Middle frontal gyrus (tissue), 1 donor: ENCODE measurements at regions not wholly inside any gene's neighbourhood (a gene's known extent, or its start where the extent isn't known, plus 50 kb on each side); places are given as distances from the start of the nearest gene placed in this dataset.

Source experiments
- DNase-seq: peaks from one replicate; pipeline ENCODE4 v3.0.0-alpha.2; 2015; ENCODE audit warnings: low spot score; ENCODE audit errors: extremely low spot score

DNA sequence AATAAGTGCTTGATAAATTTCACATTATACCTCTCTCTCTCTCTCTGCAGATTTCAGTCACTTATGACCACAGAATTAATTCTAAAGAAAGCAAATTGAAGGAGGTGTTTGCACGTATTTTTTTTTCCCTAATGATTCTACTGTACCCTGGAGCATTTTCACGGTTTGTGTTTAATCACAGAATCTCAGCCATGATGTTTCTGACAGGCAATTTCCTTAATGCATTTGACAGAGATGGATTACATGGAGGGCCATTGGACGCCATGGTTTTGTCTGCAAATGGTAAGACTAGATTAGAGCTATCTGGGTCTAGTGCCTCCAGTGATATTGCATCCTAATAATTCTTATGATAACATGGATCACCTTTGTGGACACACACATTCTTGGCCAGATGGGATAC lies 147.5 kb upstream of the RBFOX1 start:
- DNase-seq = no peak

DNA sequence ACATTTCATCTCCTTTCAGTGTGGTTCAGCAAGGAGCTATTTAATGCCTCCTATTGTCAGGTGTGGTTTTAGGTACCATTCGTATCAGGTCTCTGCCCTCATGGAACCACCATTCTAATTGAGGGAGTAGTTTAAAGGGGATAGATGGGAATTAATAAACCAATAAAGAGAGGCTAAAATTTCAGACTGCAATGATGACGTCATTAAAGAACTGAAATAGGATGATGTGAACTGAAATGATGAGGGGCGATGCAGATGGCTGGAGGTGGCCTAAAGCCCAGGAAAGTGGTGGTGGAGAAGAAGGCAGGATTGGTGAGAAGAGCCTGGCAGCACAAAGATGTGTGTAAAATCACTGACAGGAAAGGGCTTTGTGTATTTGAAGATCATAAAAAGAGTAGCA lies 148.9 kb upstream of the RBFOX1 start:
- no peak for DNase-seq

DNA sequence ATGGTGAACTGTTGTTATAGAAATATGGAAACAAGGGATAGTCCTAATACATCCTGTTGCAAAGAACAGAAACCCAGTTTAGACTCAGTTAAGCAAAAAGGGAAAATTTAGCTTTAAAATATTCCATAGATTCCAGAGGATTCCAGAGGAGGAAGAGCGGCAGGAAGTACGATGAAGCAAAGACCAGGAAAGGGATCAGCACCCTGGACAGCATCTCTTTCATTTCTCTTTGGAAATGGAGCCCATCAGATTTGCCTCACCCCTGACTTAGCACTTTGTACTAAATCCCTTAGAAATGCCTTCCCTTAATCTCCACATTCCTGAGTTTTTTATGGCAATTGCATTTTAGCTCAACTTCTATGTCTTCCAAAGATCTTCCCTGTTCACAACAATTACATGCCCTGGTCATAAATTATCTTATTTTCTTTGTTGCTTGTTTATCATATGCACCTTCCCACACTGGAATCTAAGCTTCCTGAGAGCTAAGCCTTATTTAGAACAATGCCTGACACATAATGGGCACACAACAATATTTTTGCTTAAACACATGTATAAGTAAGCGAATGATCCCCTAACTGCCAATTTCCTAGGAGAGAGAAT lies 150.0 kb upstream of the RBFOX1 start:
- no peak for DNase-seq

DNA sequence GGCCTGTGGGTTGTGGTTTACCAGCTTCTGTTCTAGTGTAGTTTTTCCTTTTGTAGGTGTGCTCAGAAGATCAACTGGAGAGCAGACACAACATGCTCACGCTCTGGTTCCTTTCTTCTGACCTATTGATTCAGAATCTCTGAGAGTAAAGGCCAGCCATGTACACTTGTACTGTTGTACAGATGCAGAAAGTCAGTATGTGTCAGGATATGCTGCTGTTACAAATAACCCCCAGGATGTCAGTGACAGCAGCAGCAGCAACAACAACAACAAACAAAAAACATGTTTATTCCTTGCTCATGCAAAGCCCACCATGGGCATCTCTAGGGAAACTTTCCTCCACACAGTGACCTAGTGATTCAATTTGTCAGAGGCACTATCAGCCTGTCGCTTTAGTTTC lies 154.8 kb upstream of the RBFOX1 start:
- no peak for DNase-seq

DNA sequence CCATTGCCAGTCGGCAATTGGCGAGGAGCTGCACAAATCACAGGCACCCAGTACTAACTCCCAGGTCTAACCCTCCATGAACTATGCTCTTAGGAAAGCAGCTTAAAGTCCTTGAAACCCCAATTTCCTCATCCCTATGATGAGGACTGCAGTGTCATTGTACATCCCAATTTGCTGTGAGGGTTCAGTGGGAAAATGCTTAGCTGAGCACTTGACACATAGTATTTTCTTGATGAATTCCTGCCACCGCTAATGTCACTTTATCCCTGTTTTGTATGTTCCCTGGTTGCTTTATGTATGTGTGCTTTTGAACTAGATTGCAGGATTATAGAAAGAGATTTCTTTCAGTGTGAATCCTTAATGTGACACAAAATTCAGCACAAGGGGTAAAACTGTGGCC lies 161.5 kb upstream of the RBFOX1 start:
- no peak for DNase-seq

DNA sequence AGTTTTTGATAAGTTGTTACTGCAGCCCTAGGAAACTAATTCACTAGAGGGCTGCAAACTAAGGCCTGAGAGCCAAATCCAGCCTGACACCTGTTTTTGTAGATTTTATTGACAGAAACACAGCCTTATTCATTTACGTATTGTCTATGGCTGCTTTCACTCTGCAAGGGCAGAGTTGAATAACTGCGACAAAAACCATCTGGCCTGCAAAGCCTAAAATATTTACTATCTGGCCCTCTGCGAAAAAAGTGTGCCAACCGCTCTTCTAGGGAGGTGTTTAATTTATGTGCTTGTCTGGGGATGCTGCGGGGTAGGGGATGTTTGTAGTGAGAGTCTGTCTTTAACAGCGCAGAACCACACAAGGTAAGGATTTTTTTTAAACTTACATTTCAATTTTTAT lies 165.0 kb upstream of the RBFOX1 start:
- no peak for DNase-seq

DNA sequence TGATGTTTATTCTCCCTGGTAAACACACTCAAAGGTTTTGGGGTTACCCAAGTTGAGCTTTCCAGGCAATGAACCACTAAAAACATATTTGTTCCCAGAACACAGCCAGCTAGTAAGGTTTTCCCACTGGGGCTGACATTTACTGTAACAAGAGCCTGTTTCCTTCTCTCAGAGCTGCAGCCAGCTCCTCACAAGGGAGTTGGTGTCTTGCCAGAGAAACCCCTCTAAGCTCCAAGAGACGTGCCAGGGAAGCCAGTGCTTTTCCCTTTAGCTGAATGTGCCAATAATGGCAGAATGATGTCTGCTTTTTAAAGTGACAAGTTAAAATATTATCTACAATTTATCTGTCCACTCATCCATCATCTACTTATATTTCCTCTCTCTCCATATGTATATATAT lies 170.8 kb upstream of the RBFOX1 start:
- no peak for DNase-seq

DNA sequence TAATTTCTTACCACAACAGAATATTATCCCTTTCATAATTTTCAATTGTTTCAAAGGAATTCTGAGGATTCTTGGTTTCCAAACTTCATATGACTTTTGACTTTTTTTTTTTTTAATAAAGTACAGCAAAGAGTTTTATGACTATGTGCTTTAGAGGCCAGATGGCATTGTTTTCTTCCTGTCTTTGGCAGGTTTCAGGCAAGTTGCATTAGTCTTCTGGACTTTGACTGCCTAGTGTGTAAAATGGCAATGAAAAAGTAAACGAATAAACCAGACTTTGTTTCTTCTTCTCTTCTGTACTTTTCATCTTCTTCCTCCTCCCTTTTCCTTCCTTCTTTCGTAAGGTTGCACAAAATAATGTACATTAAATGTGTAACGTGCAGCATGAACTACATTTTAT lies 172.6 kb upstream of the RBFOX1 start:
- DNase-seq = no peak

DNA sequence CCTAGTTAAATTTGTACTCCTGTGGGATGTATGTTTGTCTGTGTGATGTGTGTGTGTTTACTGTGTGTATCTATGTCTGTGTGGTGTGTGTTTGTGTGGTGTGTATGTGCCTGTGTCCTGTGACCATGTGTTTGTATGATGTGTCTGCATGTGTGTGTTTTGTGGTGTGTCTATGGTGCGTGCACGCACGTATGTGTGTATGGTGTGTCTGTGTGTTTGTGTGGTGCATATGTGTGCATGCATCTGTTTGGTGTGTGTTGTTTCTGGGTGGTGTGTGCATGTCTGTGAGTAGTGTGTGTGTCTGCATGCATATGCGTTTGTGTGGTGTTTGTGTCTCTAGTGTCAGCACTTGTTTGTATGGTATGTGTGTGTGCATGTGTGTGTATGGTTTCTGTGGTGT lies 174.2 kb upstream of the RBFOX1 start:
- DNase-seq = no peak

DNA sequence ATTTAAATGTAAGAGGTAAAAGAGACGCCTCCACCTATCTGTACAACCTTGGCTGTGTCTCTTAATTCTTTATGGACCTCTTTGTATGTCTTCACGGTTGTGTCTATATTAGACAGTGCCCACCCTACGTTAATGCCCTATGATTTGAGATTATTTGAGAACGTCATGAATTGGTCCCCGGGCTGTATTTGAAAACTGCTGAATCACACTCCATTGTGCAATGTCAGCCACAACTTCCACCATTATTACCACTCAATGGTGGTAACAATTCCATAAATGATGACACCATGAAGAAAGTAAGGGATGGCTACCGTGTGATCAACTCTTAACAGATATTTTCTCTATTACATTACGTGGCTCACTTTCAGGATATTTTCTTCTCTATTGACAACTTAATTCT lies 182.4 kb upstream of the RBFOX1 start:
- no peak for DNase-seq

DNA sequence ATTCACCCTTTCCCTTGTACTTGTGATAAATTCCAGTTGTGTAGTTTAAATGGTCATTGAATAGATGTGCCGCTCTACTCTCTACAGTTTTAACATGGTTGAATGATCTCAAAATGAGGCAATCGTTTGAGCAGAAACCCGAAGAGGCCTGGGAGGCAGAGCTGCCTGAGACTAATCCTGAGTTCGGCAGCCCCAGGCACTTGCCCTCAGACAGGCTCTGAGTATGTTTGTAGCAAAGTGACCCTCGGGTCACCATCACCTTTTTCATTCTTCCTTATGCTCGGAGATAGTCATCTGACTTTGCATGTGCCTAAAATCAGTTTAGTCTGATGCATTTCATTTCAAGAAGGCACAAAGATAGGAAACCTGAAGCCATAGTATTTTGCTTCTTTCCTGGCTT lies 184.0 kb upstream of the RBFOX1 start:
- DNase-seq = no peak

DNA sequence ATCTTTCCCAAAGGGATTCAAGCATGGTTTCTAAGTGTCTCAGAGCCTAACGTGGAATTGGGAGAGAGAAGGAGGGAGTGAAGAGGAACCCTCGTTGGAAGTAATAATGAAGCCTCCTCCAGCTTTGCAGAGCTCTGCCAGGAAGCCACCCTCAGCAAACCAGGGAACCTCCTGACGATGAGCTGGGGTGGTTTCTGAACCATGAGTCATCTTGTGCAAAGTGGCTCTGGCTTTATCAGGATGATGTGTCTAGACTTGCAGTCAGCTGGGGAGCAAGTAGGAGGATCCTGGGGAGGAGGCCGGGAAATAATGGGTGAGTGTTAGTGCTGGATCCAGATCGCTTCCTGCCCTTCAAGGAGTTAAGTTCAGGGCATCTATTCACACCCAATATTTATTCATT lies 191.7 kb upstream of the RBFOX1 start:
- DNase-seq = peak; percentile 36

DNA sequence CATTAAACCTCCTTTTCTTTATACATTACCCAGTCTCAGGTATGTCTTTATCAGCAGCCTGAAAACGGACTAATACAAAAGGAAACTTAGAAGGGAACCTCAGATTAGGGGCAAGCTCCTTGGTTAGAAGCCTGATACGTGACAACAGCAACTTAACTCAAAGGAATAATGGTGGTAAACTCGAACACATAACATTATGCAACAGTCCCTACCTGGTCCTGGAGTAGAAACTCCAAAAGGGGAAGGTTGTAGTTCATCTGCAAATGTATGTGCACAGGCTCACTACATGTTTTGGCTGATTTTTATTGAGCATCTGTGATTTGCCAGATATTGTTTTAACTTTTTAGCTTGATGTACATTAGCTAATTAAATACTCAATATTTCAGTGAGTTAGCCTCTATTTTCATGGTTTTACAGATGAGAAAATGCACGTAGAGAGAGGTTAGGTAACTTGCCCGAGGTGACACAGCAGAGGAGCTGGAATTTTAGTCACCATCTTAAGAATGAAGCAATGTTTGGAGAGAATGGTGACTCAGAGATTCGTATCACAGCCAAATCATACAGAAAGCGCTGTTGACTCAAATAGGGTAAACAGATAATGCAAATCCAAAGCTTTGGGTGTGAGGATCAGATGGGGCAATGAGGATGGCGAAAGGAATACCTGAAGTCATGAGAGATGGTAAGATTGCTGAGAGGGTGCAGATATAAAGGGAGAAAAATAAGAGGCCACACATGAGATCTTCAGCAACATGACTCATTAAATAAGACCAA lies 194.9 kb upstream of the RBFOX1 start:
- DNase-seq = no peak

DNA sequence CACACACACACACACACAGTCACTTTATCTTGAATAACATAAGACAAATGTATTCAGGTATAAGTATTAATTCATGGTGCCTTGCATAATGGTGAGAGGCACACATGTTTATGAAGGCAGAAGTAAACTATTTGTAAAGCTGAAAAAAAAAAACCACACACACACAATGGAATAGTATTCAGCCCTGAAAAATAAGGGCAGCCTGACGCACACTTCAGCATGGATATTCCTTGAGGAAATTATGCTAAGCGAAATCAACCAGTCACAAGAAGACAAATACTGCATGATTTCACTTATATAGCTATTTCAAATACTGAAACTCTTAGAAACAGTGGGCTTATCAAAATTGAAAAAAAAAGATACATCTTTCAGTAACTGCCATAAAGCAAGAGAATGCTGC lies 200.2 kb upstream of the RBFOX1 start:
- no peak for DNase-seq

DNA sequence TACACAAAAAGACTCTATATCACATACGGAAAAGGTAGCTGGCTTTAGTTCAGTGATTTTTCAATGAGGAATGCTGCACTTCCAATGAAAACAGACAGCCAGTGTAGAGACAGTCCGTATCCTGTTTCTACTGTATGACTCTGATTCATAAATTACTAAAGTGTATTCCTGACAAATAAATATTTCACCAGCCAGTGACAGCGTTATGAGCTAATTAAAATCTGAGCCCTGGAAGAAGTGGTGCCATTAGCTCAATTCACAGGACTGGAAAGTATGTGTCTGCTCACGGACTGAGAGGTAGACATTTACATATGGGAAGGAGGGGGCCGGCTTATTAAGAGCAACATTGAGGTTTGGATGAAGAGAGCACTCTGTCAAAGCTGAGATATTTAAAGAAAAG lies 207.9 kb upstream of the RBFOX1 start:
- no peak for DNase-seq

DNA sequence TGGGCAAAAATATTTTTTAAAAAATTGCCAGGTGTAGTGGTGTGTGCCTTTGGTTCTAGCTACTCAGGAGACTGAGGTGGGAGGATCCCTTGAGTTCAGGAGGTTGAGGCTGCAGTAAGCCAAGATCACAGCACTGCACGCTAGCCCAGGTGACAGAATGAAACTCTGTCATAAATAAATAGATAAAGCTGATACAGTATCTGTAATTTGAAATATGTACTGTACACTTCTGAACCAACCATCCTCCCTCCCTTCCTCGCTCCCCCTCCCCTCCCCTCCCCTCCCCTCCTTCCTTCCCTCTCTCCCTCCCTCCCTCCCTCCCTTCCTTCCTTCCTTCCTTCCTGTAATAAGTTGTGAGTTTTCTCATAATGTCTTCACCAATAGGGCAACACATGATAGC lies 208.4 kb upstream of the RBFOX1 start:
- no peak for DNase-seq

DNA sequence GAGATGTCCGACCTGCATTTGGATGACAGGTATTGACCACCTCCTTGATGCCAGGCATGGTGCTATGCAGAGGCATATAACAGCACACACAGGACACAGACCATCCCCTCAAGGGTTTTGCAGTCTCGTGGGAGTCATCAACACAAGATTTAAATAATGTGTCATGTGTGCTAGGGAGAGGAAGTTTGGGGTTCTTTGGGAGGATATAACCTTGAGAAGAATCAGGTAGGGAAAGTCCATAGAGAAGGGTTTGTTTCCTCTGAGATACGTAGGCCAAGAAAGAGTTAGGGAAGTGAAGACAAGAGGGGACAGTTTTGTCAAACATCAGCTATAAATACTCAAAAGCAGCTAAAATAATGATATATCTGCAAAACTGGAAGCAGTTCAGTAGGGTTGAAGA lies 215.9 kb upstream of the RBFOX1 start:
- no peak for DNase-seq

DNA sequence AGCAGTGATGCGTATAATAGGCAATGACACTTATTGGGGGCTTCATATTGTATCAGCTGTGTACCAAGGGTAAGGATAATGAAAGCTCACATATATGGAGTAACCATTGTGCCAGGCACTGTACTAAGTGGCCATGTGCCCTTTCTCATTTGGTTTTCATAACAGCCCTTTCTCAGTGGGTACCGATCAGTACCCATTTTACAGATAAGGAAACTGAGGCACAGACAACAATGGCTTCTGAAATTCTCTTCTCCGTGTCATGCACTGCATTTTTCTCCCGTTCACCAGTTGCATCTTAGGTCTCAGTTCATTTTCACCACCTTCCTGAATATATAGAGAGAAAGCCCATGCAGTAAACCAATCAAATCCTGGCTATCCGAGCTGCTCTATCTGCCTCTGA lies 216.7 kb upstream of the RBFOX1 start:
- DNase-seq = no peak

DNA sequence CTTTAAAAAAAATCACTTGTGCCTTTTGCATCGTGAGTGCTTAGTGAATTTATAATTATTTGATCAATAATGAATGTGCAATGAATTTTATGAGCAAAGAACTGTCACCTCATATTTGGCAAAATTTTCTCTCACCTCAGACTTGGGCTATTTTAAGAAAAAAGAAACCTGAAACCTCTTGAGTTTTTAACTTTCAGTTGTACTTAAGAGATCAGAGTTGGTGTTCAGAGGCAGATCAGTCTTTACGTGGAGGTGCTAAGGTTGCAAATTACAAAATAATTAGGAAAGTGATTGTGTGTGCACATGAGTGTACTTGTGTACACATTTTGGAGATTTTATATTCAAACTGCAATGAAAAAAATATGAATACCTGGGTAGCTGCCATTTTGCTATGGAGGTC lies 218.7 kb upstream of the RBFOX1 start:
- no peak for DNase-seq

DNA sequence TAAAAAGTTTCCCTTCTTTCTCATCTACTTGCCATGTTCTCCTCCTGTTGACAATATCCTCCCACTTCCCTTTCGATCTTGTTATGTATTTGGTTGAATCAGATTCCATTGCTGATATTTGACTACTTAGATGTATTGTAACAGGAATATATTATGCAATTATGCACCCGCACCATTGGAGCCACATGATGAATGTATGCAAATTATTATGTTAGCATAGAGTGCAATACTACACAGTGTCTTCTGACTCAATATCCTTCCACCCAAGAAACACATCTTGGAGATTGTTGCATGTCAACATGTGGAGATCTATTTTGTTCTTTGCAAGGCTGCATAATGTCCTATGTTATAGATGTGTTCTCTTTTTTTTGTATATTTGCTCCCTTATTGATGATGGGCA lies 219.2 kb upstream of the RBFOX1 start:
- DNase-seq = no peak

DNA sequence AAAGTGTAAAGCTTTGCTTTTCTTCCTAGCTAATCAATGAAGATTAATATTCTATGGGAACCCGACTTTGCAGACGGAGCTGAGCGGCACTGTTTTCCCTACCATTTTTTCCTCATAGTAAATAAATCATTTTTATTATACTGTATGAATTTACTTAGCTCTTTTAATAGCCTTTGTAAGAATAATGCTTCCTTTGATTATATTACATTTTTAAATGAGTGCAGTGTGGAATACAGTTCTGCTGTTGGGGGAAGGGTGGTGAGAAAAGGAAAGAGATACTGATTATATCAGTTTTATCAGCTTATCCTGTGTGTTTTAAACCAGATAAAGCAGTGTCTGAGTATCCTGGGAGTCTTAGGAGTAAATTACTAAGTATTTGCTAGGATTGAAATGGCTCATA lies 221.4 kb upstream of the RBFOX1 start:
- DNase-seq = no peak

DNA sequence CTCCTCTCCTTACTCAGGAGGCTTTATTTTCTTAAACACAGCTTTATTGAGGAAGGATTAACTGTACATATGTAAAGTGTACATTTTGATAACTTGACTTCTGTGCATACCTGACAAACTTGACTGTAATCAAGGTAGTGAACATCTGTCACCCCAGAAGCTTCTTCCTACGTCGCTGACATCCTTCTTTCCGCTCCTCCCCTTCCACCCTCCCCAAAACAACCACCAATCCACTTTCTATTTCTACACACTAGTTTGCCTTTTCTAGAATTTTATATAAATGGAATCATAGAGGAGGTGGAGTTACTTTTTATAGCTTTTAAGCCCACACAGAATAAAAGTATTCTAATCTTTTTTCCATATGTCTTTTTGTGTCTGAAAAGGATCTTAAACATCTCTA lies 225.2 kb upstream of the RBFOX1 start:
- DNase-seq = no peak

DNA sequence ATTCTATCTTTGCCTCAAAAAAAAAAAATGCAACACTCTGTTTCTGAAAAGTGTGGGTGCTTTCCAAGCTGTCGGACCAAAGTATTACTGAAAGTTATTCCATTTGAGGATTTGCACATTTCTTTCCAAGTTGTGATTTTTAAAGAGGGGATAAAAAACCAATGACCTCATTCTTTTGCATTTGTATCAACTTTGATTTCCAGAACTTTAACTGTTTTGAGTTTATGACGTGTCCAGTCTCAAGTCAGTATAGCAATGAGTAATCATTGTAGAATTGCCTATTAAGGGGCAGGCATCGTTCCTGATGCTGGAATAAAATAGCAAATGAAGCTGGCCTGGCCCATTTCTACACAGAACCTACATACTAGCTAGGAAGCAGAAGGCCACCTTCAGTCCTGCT lies 229.6 kb upstream of the RBFOX1 start:
- DNase-seq = no peak

DNA sequence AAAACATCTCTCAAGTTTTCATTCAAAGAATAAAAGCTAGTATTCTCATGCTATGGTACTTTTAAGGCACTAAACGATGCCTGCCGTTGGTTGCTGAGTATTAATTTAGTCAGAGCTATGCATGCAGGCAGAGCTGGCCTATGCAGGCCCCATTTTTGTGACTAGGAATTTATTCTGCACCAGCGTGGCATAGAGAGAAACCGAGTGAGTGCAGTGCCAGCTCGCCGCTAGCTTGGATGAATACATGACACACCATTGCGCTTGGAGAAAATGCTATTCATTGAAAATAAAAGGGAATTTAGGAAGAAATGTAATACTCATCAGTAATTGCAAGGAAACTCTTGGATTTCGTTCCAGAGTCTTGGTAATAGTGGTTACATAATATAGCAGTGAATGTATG lies 231.6 kb upstream of the RBFOX1 start:
- no peak for DNase-seq
